Hepatocyte (in vitro differentiated cells): ENCODE measurements at regions not wholly inside any gene's neighbourhood (a gene's known extent, or its start where the extent isn't known, plus 50 kb on each side); places are given as distances from the start of the nearest gene placed in this dataset.

Source experiments
- EZH2phosphoT487 ChIP-seq: fragments of 200-600 bp; sonication (generic); IDR thresholded peaks from one replicate; pipeline ENCODE4 v1.6.1; 2018; ENCODE audit warnings: antibody characterized with exemption, mild to moderate bottlenecking, low read depth, moderate library complexity; ENCODE audit not compliant: unreplicated experiment, severe bottlenecking
- TF ChIP-seq, protein P1 (sequence below): fragments of 200-600 bp; sonication (generic); IDR thresholded peaks from 2 replicates; pipeline ENCODE4 v1.5.1; 2016; ENCODE audit warnings: antibody characterized with exemption, mild to moderate bottlenecking; ENCODE audit not compliant: poor library complexity

DNA sequence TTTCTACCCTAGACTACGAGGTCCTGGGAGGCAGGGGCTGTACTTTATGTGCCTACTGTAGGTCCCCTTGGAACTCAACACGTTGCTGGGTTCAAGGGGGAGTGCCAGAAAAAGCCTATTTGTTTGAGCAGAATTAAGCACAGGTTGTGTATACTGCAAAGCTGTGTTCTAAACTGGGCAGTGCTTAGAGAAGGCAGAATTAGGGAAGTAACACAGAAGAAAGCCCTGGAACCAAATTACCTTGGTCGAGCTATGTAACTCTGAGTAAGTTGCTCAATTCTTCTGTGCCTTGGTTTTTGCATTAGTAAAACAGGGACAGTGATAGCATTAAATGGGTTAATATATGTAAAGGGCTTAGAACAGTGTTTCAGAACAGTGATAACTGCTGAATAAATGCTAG, 245.0 kb upstream of the SFRP2 start:
- TF ChIP-seq, protein P1, sequence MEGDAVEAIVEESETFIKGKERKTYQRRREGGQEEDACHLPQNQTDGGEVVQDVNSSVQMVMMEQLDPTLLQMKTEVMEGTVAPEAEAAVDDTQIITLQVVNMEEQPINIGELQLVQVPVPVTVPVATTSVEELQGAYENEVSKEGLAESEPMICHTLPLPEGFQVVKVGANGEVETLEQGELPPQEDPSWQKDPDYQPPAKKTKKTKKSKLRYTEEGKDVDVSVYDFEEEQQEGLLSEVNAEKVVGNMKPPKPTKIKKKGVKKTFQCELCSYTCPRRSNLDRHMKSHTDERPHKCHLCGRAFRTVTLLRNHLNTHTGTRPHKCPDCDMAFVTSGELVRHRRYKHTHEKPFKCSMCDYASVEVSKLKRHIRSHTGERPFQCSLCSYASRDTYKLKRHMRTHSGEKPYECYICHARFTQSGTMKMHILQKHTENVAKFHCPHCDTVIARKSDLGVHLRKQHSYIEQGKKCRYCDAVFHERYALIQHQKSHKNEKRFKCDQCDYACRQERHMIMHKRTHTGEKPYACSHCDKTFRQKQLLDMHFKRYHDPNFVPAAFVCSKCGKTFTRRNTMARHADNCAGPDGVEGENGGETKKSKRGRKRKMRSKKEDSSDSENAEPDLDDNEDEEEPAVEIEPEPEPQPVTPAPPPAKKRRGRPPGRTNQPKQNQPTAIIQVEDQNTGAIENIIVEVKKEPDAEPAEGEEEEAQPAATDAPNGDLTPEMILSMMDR = no peak
- TF ChIP-seq EZH2phosphoT487 = no peak
